Mammary epithelial cell (primary cell): ENCODE measurements at regions not wholly inside any gene's neighbourhood (a gene's known extent, or its start where the extent isn't known, plus 50 kb on each side); places are given as distances from the start of the nearest gene placed in this dataset.

Source experiments
- EZH2 ChIP-seq: IDR thresholded peaks from 2 replicates; pipeline ENCODE4 v1.6.1; 2012; ENCODE audit warnings: low read length, inconsistent platforms, borderline replicate concordance
- TF ChIP-seq, protein P1 (sequence below), 2 donors: IDR thresholded peaks in 1 of 2; conservative IDR thresholded peaks in 1 of 2; 2 replicates each; pipeline ENCODE4 v1.5.1; 2011 to 2012; ENCODE audit warnings: inconsistent platforms in 2 of 2, low read length in 2 of 2, mild to moderate bottlenecking in 2 of 2, control low read depth in 1 of 2, low read depth in 1 of 2; ENCODE audit not compliant: insufficient read depth in 1 of 2; ENCODE audit errors: extremely low read depth in 1 of 2

DNA sequence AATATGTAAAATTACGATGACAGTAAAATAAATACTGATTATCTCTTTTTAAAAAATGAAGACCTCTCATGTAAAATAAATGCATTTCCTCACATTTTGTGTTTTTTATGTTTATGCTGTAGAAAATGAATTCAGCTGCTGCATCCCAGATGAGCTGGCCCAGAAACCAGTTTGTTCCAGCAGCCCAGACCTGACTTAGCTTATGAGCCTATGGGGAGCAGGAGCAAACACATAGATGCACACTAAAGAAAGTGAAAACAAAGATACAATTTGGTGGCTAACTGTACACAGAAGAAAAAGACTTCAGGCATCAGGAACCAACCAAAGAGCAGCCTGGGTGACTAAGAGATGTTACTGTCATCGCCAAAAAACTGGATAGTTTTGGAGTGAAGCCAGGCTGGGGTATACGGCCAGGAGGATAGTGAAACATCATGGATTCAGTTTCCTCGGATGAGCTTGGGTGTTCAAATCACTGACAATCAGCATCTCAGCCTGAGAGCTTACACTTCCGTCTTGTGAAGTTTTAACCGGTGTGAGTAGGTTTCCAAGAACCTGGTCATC is 113.9 kb upstream of the BACE2 start:
- TF ChIP-seq, protein P1, sequence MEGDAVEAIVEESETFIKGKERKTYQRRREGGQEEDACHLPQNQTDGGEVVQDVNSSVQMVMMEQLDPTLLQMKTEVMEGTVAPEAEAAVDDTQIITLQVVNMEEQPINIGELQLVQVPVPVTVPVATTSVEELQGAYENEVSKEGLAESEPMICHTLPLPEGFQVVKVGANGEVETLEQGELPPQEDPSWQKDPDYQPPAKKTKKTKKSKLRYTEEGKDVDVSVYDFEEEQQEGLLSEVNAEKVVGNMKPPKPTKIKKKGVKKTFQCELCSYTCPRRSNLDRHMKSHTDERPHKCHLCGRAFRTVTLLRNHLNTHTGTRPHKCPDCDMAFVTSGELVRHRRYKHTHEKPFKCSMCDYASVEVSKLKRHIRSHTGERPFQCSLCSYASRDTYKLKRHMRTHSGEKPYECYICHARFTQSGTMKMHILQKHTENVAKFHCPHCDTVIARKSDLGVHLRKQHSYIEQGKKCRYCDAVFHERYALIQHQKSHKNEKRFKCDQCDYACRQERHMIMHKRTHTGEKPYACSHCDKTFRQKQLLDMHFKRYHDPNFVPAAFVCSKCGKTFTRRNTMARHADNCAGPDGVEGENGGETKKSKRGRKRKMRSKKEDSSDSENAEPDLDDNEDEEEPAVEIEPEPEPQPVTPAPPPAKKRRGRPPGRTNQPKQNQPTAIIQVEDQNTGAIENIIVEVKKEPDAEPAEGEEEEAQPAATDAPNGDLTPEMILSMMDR (conservative IDR thresholded peaks at IDR 0.05 in 1 of 2, IDR thresholded peaks at IDR 0.05 in 1 of 2; ENCODE audit: extremely low read depth in 1 of 2, insufficient read depth in 1 of 2, low read depth in 1 of 2, low read length in 2 of 2) = no peak
- TF ChIP-seq EZH2 = no peak
